ENCODE measurements at regions not wholly inside any gene's neighbourhood (a gene's known extent, or its start where the extent isn't known, plus 50 kb on each side); places are given as distances from the start of the nearest gene placed in this dataset.
"Not testable (repeated sequence)": the region's sequence is repeated elsewhere in the genome, so short reads cannot be mapped to it uniquely, and the experiment has no call there.

DNA sequence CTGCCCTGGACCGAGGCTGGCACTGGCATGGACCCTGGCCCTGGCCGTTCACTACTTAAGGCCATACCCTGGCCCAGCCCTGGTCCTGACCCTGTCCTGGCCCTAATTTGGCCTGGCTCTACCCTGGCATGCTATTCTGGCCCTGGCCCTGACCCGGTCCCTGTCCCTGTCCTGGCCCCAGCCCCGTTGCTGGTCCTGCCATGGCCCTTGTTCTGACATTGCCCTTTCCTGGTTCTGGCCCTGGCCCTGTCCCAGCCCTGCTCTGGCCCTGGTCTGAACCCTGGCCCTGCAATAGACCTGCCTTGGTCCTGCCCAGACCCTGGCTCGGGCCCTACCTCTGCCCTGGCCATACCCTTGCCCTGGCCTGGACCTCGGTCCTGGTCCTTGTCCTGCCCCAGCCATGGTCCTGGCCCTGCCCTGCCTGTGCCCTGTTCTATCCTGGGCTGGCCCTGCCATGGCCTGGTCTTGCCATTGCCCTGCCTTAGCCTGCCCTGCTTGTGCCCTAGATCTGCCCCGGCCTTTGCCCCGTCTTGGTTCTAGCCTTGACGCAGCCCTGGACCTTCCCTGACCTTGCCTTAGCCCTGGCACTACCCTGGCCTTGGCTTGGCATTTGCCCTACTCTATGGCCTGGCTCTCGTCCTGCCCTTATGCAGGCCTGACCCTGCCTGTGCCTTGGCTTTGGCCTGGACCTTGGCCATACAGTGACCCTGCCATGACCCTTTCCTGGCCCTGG lies 237.2 kb downstream of the GOLGA6L6 start:
- peaks cover 35% of the 10 kb centered on the region for H3K9me3 ChIP-seq
- in situ Hi-C loops (cut with MboI; ENCODE audit: low sequenced_read_pairs) = loop anchor here (10.0 kb wide), 1 partner anchor 60 kb away; no protein-coding TSS in a partner anchor
- not testable (repeated sequence) for H3K4me1 ChIP-seq; H3K27me3 ChIP-seq (ENCODE audit: low read depth); H3K36me3 ChIP-seq (replicated peaks); DNase-seq (ENCODE audit: low spot score in 2 of 2); H3K4me3 ChIP-seq

DNA sequence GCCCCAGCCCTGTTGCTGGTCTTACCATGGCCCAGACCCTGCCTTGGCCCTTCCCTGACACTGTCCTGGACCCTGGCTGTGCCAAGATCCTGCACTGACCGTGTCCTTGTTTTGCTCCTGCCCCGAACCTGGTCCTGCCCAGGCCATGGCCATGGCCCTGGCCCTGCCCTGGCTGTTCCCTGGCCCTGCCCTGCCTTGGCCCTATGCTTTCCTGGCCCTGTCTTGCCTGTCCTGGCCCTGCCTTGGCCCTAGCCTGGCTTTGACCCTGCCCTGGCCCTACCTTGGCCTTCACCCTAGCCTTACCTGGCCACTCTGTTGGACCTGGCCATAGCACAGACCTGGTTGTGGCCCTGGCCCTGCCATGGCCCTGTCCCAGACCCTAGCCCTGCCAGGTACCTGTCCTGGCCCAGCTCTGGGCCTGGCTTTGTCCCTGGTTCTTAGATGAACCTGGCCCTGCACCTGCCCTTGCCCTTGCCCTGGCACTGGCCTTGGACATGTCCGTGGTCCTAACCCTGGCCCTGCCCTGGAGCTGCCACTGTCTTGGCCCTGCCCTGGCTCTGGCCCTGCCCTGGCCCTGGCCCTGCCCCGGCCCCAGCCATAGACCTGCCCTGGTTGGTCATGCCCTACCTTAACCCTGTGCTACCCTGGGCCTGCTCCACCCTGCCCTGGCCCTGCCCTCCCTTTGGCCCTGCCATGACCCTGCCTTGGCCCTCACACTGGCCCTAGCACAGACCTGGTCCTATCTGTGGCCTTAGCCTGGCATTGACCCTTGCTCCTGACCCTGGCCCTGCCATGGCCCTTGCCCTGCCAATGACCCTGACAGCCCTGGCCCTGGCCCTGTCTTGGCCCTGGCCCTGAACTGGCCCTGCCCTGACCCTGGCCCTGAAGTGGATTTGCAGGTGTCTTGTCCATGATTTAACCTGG lies 238.1 kb downstream of the GOLGA6L6 start:
- in situ Hi-C loops (cut with MboI; ENCODE audit: low sequenced_read_pairs) = loop anchor here (10.0 kb wide), 1 partner anchor 61 kb away; no protein-coding TSS in a partner anchor
- H3K36me3 ChIP-seq (replicated peaks); H3K27me3 ChIP-seq (ENCODE audit: low read depth); H3K4me1 ChIP-seq; DNase-seq (ENCODE audit: low spot score in 2 of 2); H3K4me3 ChIP-seq: not testable (repeated sequence)
- H3K9me3 ChIP-seq = peaks cover 38% of the 10 kb centered on the region

DNA sequence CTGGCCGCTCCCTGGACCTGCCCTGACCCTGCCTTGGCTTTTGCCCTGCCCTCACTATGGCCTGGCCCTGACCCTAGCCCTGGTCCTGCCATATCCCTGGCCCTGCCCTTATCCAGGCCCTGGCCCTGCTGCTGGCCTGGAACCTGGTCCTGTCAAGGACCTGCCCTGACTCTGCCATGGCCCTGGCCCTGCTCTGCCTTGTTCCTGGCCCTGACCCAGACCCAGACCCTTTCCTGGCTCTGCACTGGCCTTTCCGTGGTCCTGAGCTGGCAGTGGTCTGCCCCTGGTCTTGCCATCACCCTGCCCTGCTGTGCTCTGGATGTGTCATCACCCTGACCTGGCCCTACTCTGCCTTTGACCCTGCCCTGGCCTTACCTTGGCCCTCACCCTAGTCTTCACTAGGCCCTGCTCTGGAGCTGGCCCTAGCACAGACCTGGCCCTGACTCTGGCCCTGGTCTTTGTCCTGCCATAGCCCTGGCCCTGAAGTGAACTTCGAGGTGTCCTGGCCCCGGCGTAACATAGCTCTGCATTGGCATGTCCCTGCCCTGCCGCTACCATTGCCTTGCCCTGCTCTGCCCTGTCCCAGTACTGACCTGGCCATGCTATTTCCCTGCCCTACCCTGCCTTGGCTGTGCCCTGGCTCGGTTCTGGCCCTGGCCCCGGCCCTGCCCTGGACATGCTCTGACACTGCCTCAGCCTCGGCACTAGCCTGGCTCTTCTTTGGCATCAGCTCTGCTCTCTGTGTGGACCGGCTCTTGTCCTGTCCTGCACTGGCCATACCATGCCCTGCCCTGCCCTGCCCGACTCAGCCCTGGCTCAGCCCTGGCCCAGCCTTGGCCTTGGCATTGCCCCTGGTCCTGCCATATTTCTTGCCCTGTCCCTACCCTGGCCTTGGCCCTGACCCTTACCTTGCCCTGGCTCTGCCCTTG lies 239.2 kb downstream of the GOLGA6L6 start:
- in situ Hi-C loops (cut with MboI; ENCODE audit: low sequenced_read_pairs) = loop anchor here (10.0 kb wide), 1 partner anchor 62 kb away; no protein-coding TSS in a partner anchor
- not testable (repeated sequence) for H3K4me3 ChIP-seq; H3K4me1 ChIP-seq; DNase-seq (ENCODE audit: low spot score in 2 of 2); H3K36me3 ChIP-seq (replicated peaks); H3K27me3 ChIP-seq (ENCODE audit: low read depth)
- peaks cover 37% of the 10 kb centered on the region for H3K9me3 ChIP-seq

DNA sequence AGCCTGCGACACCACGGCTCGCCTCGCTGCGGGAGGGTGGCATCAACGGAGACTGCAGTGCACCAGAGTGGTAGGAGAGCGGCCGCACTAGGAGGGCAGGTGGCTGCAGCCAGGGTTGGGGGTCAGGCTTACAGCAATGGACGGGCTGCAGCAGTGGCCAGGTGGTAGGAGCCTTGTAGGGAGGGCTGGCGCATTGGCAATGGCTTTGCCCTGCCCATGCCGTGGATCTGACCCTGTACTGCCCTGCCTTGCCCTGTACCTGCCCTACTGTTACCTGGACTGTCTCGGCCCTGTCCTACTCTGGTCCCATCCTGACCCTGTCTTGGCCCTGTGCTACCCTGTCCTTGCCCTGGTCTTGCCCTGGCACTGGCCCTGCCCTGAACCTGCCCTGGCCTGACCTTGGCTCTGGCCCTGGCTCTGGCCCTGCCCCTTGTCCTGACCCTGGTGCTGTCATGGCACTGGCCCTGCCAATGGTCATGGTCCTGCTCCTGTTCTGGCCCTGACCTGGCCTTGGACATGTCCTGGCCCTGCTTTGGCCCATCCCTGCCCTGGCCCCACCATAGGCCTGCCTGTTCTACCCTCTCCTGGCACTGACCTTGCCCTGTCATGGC lies 240.0 kb downstream of the GOLGA6L6 start:
- H3K4me1 ChIP-seq; DNase-seq (ENCODE audit: low spot score in 2 of 2); H3K4me3 ChIP-seq; H3K36me3 ChIP-seq (replicated peaks); H3K27me3 ChIP-seq (ENCODE audit: low read depth): not testable (repeated sequence)
- peaks cover 31% of the 10 kb centered on the region for H3K9me3 ChIP-seq
- in situ Hi-C loops (cut with MboI; ENCODE audit: low sequenced_read_pairs) = loop anchor here (10.0 kb wide), 1 partner anchor 63 kb away; no protein-coding TSS in a partner anchor

DNA sequence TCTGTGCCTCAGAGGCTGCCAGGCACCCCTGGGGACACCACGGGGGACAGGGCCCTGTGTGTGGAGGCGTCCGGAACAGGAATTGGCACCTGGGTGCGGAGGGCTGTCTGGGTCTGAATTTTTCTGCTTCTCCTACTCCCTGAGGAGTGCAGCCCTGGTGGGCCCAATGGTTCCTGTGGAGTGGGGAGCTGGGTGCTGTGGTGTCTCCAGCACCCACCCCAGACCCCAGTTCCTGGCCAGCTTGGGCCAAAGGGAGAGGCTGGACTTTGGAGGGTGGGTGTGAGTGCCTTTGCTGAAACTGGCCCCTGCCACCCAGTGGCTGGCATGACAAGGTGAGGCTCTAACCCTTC lies 240.6 kb downstream of the GOLGA6L6 start:
- H3K4me1 ChIP-seq; H3K36me3 ChIP-seq (replicated peaks); H3K4me3 ChIP-seq; DNase-seq (ENCODE audit: low spot score in 2 of 2); H3K27me3 ChIP-seq (ENCODE audit: low read depth): not testable (repeated sequence)
- in situ Hi-C loops (cut with MboI; ENCODE audit: low sequenced_read_pairs) = loop anchor here (10.0 kb wide), 1 partner anchor 64 kb away; no protein-coding TSS in a partner anchor
- peaks cover 31% of the 10 kb centered on the region for H3K9me3 ChIP-seq

DNA sequence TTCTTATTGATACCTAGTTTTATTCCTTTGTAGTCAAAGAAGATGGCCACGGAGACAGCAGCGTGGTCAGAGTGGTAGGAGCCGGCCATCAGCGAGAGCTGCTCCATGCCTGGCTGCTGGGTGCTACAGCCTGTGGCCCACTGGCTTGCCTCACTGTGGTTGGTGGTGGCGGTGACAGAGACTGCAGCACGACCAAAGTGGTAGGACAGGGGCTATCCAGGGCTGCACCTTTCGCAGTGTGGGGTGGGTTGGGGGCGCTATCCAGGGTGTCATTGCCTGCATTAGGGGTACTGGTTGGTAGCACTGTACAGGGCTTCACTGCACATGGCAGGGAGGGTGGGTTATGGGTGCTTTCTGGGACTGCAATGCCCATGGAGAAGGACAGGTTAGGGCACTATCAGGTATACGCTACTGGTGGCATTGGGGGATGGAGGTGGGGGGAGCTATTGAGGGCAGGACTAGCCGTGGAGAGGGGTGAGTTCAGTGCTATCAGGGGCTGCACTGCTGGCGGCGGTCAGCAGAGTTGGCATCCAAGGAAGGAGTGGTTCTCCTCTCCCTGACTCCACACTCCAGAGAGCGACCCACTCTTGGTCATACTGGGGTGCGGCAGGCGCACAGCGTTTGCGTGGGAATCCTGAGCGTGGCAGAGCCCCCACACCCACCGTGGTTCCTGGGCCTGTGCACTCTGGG lies 241.1 kb downstream of the GOLGA6L6 start:
- DNase-seq (ENCODE audit: low spot score in 2 of 2); H3K4me1 ChIP-seq; H3K36me3 ChIP-seq (replicated peaks); H3K27me3 ChIP-seq (ENCODE audit: low read depth); H3K4me3 ChIP-seq: not testable (repeated sequence)
- in situ Hi-C loops (cut with MboI; ENCODE audit: low sequenced_read_pairs) = loop anchor here (10.0 kb wide), 1 partner anchor 64 kb away; no protein-coding TSS in a partner anchor
- H3K9me3 ChIP-seq = peaks cover 36% of the 10 kb centered on the region

DNA sequence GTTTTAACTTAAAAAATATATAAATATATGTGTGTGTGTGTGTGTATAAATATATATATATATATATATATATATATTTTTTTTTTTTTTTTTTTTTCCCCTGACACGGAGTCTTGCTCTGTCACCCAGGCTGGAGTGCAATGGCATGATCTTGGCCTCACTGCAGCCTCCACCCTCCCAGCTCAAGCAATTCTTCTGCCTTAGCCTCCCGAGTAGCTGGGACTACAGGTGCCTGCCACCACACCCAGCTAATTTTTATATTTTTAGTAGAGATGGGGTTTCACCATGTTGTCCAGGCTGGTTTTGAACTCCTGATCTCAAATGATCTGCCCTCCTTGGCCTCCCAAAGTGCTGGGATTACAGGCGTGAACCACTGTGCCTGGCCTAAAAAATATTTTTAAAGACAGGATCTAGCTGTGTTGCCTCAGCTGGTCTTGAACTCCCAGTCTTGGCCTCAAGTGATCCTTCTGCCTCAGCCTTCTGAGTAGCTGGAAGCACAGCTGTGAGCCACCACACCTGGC lies 243.9 kb downstream of the GOLGA6L6 start:
- H3K4me3 ChIP-seq; H3K27me3 ChIP-seq (ENCODE audit: low read depth); H3K36me3 ChIP-seq (replicated peaks); H3K4me1 ChIP-seq; DNase-seq (ENCODE audit: low spot score in 2 of 2); in situ Hi-C loops (cut with MboI; ENCODE audit: low sequenced_read_pairs): not testable (repeated sequence)
- peaks cover 37% of the 10 kb centered on the region for H3K9me3 ChIP-seq

DNA sequence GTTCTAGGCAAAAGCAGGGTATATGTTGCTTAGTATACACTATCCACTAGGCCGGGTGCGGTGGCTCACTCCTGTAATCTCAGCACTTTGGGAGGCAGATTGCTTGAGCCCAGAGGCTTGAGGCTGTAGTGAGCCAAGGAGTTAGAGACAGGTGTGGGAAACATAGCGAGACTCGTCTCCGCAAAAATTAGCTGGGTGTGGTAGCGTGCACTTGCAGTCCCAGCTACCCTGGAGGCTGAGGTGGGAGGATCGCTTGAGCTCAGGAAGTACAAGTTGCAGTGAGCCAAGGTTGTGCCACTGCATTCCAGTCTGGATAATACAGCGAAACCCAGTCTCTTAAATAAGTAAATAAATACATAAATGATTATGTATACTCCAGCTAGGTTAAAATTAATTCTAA lies 245.3 kb downstream of the GOLGA6L6 start:
- H3K27me3 ChIP-seq (ENCODE audit: low read depth); H3K36me3 ChIP-seq (replicated peaks); in situ Hi-C loops (cut with MboI; ENCODE audit: low sequenced_read_pairs); H3K4me3 ChIP-seq; H3K4me1 ChIP-seq: not testable (repeated sequence)
- peaks cover 42% of the 10 kb centered on the region for H3K9me3 ChIP-seq
- peak in 1 of 2 experiments; percentile 7 for DNase-seq (ENCODE audit: low spot score in 2 of 2)

DNA sequence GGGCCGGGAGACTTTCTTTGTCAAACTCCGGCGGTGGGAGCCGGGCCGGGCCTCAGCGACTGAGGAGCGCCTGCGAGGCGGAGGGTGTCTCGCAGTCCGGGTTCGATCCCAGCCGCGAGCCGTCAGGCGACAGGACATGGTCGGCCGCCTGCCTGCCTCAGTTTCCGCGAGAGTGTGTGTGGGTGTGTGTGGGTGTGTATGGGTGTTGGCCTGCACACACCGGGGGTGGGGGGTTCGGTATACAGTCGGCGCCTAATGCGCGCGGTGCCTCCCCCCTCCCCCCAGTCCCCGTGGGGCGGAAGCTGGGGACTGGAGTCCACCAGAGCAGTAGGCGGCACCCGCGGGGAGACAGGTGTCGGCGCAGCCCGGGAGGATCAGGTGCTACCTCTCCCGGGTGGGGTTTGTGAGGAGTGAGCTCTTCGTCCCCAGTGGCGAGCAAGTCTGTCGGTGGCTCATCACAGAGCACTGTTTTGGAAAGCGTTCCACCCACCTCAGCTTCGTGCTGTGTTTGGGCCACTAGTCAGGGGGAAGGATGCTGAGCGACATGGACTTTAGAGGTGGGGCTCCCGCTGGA lies 246.3 kb downstream of the GOLGA6L6 start:
- H3K9me3 ChIP-seq = peaks cover 42% of the 10 kb centered on the region
- H3K36me3 ChIP-seq (replicated peaks) = no peaks in the 10 kb centered on the region
- peak in 1 of 2 experiments; percentile 18 for DNase-seq (ENCODE audit: low spot score in 2 of 2)
- no peaks in the 10 kb centered on the region for H3K27me3 ChIP-seq (ENCODE audit: low read depth)
- no peak overlapping the region for H3K4me3 ChIP-seq
- H3K4me1 ChIP-seq = no peaks in the 10 kb centered on the region
- in situ Hi-C loops (cut with MboI; ENCODE audit: low sequenced_read_pairs) = no loop called here

DNA sequence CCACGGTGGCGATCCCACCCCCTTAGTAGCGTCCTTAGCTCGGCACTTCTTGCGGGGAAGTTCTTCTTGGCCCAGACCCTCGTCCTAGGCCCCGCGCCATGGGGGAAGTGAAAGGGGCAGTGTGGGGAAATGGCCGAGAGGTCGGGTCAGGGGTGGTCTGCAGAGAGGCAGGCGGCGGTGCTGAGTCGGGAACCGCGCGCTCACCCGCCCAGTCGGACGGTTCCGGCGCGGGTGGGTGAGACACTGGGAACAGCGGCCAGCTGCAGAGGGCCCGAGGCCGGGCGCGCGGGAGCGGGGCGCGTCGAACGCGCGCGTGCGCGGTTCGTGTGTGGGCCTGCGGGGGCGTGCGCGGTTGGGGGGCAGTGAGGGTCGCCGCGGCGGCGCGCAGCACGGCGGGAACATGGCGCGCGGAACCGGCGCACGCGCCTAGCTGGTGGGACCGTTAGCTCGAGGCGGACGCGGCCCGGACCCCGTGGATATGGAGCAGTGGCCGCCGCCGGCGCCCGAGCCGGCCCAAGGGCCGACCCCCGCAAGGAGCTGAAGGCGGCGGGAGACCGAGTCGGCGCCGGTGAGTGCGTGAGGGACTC lies 246.9 kb downstream of the GOLGA6L6 start:
- no peak overlapping the region for H3K4me3 ChIP-seq
- in situ Hi-C loops (cut with MboI; ENCODE audit: low sequenced_read_pairs) = no loop called here
- H3K4me1 ChIP-seq = no peaks in the 10 kb centered on the region
- DNase-seq (ENCODE audit: low spot score in 2 of 2) = peak in 1 of 2 experiments; percentile 9
- H3K36me3 ChIP-seq (replicated peaks) = no peaks in the 10 kb centered on the region
- peaks cover 47% of the 10 kb centered on the region for H3K9me3 ChIP-seq
- H3K27me3 ChIP-seq (ENCODE audit: low read depth) = no peaks in the 10 kb centered on the region

DNA sequence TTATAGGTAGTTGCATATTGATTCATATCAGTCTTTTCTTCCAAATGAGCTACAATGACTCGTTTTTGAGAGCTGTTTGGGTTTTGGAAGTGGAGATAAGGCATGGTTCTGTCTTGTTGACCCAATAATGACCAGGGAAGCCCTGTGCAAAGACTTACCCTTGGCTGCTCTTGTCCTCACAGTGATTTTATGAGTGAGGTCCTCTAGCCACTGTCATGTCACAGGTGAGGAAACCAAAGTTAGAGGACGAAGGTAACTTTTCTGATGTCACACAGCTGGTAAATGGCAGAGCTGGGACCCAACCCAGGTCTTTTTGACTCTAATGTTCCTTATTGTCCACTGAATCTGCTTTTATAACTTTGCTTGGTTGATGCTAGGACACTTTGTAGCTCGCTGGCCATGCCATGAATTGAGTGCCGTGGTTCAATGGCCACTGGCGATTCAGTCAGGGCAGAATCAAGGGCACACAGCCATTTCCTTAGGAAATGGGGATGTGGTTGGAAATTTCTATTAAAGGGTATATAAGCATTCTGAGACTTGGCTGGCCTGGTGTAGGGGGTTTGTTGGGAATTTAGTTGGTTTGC lies 249.1 kb downstream of the GOLGA6L6 start:
- DNase-seq (ENCODE audit: low spot score in 2 of 2) = peak in 1 of 2 experiments; percentile 3
- H3K4me3 ChIP-seq; H3K4me1 ChIP-seq; in situ Hi-C loops (cut with MboI; ENCODE audit: low sequenced_read_pairs); H3K27me3 ChIP-seq (ENCODE audit: low read depth); H3K36me3 ChIP-seq (replicated peaks): not testable (repeated sequence)
- peaks cover 51% of the 10 kb centered on the region for H3K9me3 ChIP-seq
